ENCODE measurements at regions not wholly inside any gene's neighbourhood (a gene's known extent, or its start where the extent isn't known, plus 50 kb on each side); places are given as distances from the start of the nearest gene placed in this dataset.

GRCh38 chr12:74981541-74981940 is 228.1 kb downstream of the KCNC2 start:
- Histone ChIP-seq H4K20me1 (ENCODE audit: control insufficient read depth, extremely low read depth, insufficient read depth, low read length) (no peaks in the 10 kb centered on the region), H3K9ac (ENCODE audit: insufficient read depth, low read length) (no peak overlapping the region), H3K27ac (ENCODE audit: insufficient read depth, low read length) (no peak overlapping the region), H2AFZ (ENCODE audit: low read length) (no peak overlapping the region), H3K36me3 (ENCODE audit: control insufficient read depth, insufficient read depth, low read length) (no peaks in the 10 kb centered on the region), H3K27me3 (ENCODE audit: control insufficient read depth, insufficient read depth, low read length) (no peaks in the 10 kb centered on the region), H3K4me2 (ENCODE audit: extremely low read depth, insufficient read depth, low read length) (no peak overlapping the region), H3K4me3 (replicated peaks in 1 of 4; ENCODE audit: control extremely low read depth in 1 of 4, insufficient read depth in 1 of 4, low read depth in 3 of 4, low read length in 4 of 4) (no peak overlapping the region), H3K9me3 (ENCODE audit: control insufficient read depth, insufficient read depth, low read depth, low read length) (no peaks in the 10 kb centered on the region), H3K79me2 (ENCODE audit: control insufficient read depth, insufficient read depth, low read length) (no peaks in the 10 kb centered on the region), H3K4me1 (ENCODE audit: control insufficient read depth, extremely low read depth, insufficient read depth, low read length) (no peaks in the 10 kb centered on the region)
- no peak for TF ChIP-seq EZH2 (IDR thresholded peaks at IDR 0.05; ENCODE audit: low read length, missing control alignments)
- TF ChIP-seq, protein P1, sequence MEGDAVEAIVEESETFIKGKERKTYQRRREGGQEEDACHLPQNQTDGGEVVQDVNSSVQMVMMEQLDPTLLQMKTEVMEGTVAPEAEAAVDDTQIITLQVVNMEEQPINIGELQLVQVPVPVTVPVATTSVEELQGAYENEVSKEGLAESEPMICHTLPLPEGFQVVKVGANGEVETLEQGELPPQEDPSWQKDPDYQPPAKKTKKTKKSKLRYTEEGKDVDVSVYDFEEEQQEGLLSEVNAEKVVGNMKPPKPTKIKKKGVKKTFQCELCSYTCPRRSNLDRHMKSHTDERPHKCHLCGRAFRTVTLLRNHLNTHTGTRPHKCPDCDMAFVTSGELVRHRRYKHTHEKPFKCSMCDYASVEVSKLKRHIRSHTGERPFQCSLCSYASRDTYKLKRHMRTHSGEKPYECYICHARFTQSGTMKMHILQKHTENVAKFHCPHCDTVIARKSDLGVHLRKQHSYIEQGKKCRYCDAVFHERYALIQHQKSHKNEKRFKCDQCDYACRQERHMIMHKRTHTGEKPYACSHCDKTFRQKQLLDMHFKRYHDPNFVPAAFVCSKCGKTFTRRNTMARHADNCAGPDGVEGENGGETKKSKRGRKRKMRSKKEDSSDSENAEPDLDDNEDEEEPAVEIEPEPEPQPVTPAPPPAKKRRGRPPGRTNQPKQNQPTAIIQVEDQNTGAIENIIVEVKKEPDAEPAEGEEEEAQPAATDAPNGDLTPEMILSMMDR (conservative IDR thresholded peaks at IDR 0.05 in 1 of 2, IDR thresholded peaks at IDR 0.05 in 1 of 2; ENCODE audit: low read depth in 1 of 2, low read length in 2 of 2), result no peak
- no peak for DNase-seq (ENCODE audit: low read depth in 2 of 2)

DNA sequence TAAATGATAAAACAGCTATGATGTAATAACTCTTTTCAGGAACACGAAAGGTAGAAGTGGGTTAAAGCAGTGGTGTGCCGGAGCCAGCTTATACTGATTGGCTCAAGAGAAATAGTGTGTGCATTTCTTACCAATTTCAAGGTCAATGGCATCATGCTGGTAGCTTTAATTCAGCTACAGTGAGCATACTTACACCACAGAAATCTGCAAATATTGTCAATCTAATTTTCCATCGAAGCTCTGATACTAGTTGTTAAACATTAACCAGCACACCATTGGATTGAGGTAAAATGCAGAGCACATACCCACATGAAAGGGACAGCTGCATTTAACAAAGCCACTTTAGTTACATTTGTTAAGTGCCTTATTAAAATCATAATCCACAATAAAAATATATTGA is 225.7 kb downstream of the KCNC2 start:
- Histone ChIP-seq H3K36me3 (ENCODE audit: control insufficient read depth, insufficient read depth, low read length) (no peaks in the 10 kb centered on the region), H3K4me1 (ENCODE audit: control insufficient read depth, extremely low read depth, insufficient read depth, low read length) (no peaks in the 10 kb centered on the region), H3K4me3 (replicated peaks in 1 of 4; ENCODE audit: control extremely low read depth in 1 of 4, insufficient read depth in 1 of 4, low read depth in 3 of 4, low read length in 4 of 4) (no peak overlapping the region), H3K27ac (ENCODE audit: insufficient read depth, low read length) (no peak overlapping the region), H3K4me2 (ENCODE audit: extremely low read depth, insufficient read depth, low read length) (no peak overlapping the region), H4K20me1 (ENCODE audit: control insufficient read depth, extremely low read depth, insufficient read depth, low read length) (no peaks in the 10 kb centered on the region), H3K27me3 (ENCODE audit: control insufficient read depth, insufficient read depth, low read length) (no peaks in the 10 kb centered on the region), H2AFZ (ENCODE audit: low read length) (no peak overlapping the region), H3K79me2 (ENCODE audit: control insufficient read depth, insufficient read depth, low read length) (no peaks in the 10 kb centered on the region), H3K9ac (ENCODE audit: insufficient read depth, low read length) (no peak overlapping the region), H3K9me3 (ENCODE audit: control insufficient read depth, insufficient read depth, low read depth, low read length) (no peaks in the 10 kb centered on the region)
- TF ChIP-seq EZH2 (IDR thresholded peaks at IDR 0.05; ENCODE audit: low read length, missing control alignments), result no peak
- no peak for DNase-seq (ENCODE audit: low read depth in 2 of 2)

- H3K4me3 ChIP-seq (replicated peaks in 1 of 4; ENCODE audit: control extremely low read depth in 1 of 4, insufficient read depth in 1 of 4, low read depth in 3 of 4, low read length in 4 of 4), result no peak overlapping the region
- H3K36me3 ChIP-seq (ENCODE audit: control insufficient read depth, insufficient read depth, low read length), result no peaks in the 10 kb centered on the region
- H3K9me3 ChIP-seq (ENCODE audit: control insufficient read depth, insufficient read depth, low read depth, low read length), result no peaks in the 10 kb centered on the region
- no peak overlapping the region for H3K27ac ChIP-seq (ENCODE audit: insufficient read depth, low read length)
- no peak for TF ChIP-seq EZH2 (IDR thresholded peaks at IDR 0.05; ENCODE audit: low read length, missing control alignments)
- TF ChIP-seq, protein P1 (conservative IDR thresholded peaks at IDR 0.05 in 1 of 2, IDR thresholded peaks at IDR 0.05 in 1 of 2; ENCODE audit: low read depth in 1 of 2, low read length in 2 of 2), result no peak
- H3K4me2 ChIP-seq (ENCODE audit: extremely low read depth, insufficient read depth, low read length), result no peak overlapping the region
- no peak for DNase-seq (ENCODE audit: low read depth in 2 of 2)
- H4K20me1 ChIP-seq (ENCODE audit: control insufficient read depth, extremely low read depth, insufficient read depth, low read length), result no peaks in the 10 kb centered on the region
- H3K27me3 ChIP-seq (ENCODE audit: control insufficient read depth, insufficient read depth, low read length), result no peaks in the 10 kb centered on the region
- H3K9ac ChIP-seq (ENCODE audit: insufficient read depth, low read length), result no peak overlapping the region
- H3K79me2 ChIP-seq (ENCODE audit: control insufficient read depth, insufficient read depth, low read length), result no peaks in the 10 kb centered on the region
- H3K4me1 ChIP-seq (ENCODE audit: control insufficient read depth, extremely low read depth, insufficient read depth, low read length), result no peaks in the 10 kb centered on the region
- no peak overlapping the region for H2AFZ ChIP-seq (ENCODE audit: low read length)
Measured at GRCh38 chr12:74984631-74985030, 225.0 kb downstream of the KCNC2 start.
